GM06990 (cell line): ENCODE measurements at regions not wholly inside any gene's neighbourhood (a gene's known extent, or its start where the extent isn't known, plus 50 kb on each side); places are given as distances from the start of the nearest gene placed in this dataset.

ENCODE experiments used
- DNase-seq: peaks from one replicate; pipeline ENCODE4 v3.0.0-alpha.2; 2011; ENCODE audit not compliant: insufficient read length; ENCODE audit errors: extremely low read depth
- H3K27me3 ChIP-seq: replicated peaks from 2 replicates; pipeline ENCODE4 v1.6.0; 2011; ENCODE audit warnings: low read length; ENCODE audit not compliant: control insufficient read depth, insufficient read depth
- H3K36me3 ChIP-seq: 2 replicates; pipeline ENCODE4 v1.5.1; 2011; ENCODE audit warnings: low read length; ENCODE audit not compliant: control insufficient read depth, insufficient read depth
- H3K4me3 ChIP-seq: replicated peaks from 2 replicates; pipeline ENCODE4 v1.5.1; 2011; ENCODE audit warnings: low read depth, mild to moderate bottlenecking, control low read depth, low read length
- CTCF ChIP-seq: IDR thresholded peaks from 2 replicates; pipeline ENCODE4 v1.5.1; 2011; ENCODE audit warnings: low read length, control low read depth, mild to moderate bottlenecking, inconsistent platforms; ENCODE audit not compliant: insufficient read depth, poor library complexity, severe bottlenecking

- Histone ChIP-seq H3K27me3 (no peaks in the 10 kb centered on the region), H3K4me3 (no peak overlapping the region), H3K36me3 (no peaks in the 10 kb centered on the region)
- DNase-seq: no peak
- no peak for TF ChIP-seq CTCF
Observed at GRCh38 chr14:104526723-104527645, 52.6 kb upstream of the C14orf180 start.

GRCh38 chr14:104527857-104528459 is 51.6 kb upstream of the C14orf180 start:
- DNase-seq: no peak
- no peak overlapping the region for H3K4me3 ChIP-seq
- no peak for TF ChIP-seq CTCF
- H3K27me3 ChIP-seq: no peaks in the 10 kb centered on the region
- H3K36me3 ChIP-seq: no peaks in the 10 kb centered on the region

- no peak for TF ChIP-seq CTCF
- Histone ChIP-seq H3K4me3 (no peak overlapping the region), H3K36me3 (no peaks in the 10 kb centered on the region), H3K27me3 (no peaks in the 10 kb centered on the region)
- DNase-seq: no peak
Observed at GRCh38 chr14:104528496-104528895, 51.1 kb upstream of the C14orf180 start.
